ENCODE measurements at regions not wholly inside any gene's neighbourhood (a gene's known extent, or its start where the extent isn't known, plus 50 kb on each side); places are given as distances from the start of the nearest gene placed in this dataset.
"Not testable (repeated sequence)": the region's sequence is repeated elsewhere in the genome, so short reads cannot be mapped to it uniquely, and the experiment has no call there.

DNA sequence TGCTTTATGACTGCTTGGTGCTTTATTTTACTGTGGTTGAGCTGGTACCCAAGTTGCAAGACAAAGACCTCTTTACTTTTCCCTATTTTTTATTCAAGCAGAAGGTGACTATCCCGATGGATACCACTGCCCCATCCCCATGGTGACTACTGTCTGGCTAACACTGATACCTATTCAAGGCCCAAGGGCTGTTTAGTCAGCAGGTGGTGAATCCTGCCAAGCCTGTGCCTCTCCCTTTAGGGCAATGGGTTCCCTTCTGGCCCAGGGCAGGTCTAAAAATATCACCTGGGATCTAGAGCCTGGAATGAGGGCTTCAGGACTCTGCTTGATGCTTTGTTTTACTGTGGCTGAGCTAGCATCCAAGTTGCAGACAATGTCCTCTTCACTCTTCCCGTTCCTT lies 510.0 kb upstream of the GRAMD2B start:
- H3K27me3 ChIP-seq: no peaks in the 10 kb centered on the region
- H3K4me1 ChIP-seq (replicated peaks in 1 of 2): no peaks in the 10 kb centered on the region
- H3K27ac ChIP-seq: no peak overlapping the region
- peaks cover 0 to 3% (median 0%) of the 10 kb centered on the region in 3 donors for H3K9me3 ChIP-seq (replicated peaks in 1 of 3)
- no peak for DNase-seq
- intact Hi-C loops (cut with DNase I): no loop called here
- TF ChIP-seq, protein P1, sequence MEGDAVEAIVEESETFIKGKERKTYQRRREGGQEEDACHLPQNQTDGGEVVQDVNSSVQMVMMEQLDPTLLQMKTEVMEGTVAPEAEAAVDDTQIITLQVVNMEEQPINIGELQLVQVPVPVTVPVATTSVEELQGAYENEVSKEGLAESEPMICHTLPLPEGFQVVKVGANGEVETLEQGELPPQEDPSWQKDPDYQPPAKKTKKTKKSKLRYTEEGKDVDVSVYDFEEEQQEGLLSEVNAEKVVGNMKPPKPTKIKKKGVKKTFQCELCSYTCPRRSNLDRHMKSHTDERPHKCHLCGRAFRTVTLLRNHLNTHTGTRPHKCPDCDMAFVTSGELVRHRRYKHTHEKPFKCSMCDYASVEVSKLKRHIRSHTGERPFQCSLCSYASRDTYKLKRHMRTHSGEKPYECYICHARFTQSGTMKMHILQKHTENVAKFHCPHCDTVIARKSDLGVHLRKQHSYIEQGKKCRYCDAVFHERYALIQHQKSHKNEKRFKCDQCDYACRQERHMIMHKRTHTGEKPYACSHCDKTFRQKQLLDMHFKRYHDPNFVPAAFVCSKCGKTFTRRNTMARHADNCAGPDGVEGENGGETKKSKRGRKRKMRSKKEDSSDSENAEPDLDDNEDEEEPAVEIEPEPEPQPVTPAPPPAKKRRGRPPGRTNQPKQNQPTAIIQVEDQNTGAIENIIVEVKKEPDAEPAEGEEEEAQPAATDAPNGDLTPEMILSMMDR (IDR thresholded peaks at IDR 0.05): no peak
- no peak for TF ChIP-seq POLR2A (IDR thresholded peaks at IDR 0.05)
- WGBS, 4 donors: 79 to 93% (median 92%) methylated on average over 2 of the region's 2 CpGs
- no peaks in the 10 kb centered on the region for H3K36me3 ChIP-seq (replicated peaks in 1 of 2)
- no peak overlapping the region for H3K4me3 ChIP-seq

DNA sequence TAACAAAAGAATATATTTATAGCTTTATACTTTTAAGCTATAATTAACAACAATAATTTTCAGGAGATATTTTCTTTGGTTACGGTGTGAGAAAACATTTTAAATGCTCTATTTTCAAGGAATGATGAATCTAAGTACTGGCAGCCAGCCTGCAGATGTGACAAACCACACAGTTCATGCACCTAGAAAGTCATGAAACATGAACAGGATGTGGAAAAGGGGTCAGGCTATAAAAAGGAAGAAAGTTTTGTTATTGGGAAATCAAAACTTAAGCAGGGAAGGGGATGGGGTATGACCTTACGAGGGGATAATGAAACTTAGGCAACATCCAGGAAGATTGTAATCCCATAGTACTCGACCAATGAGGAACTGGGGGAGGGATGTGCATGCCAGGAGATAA lies 508.7 kb upstream of the GRAMD2B start:
- Histone ChIP-seq H3K4me3 (no peak overlapping the region), H3K4me1 (replicated peaks in 1 of 2) (no peaks in the 10 kb centered on the region), H3K36me3 (replicated peaks in 1 of 2) (no peaks in the 10 kb centered on the region), H3K9me3 (replicated peaks in 1 of 3) (no peaks in the 10 kb centered on the region), H3K27me3 (no peaks in the 10 kb centered on the region), H3K27ac (no peak overlapping the region)
- TF ChIP-seq, protein P1 (IDR thresholded peaks at IDR 0.05): no peak
- TF ChIP-seq POLR2A (IDR thresholded peaks at IDR 0.05): no peak
- WGBS, 4 donors: 59 to 81% (median 68%) methylated on average over 3 of the region's 3 CpGs
- intact Hi-C loops (cut with DNase I): no loop called here
- DNase-seq: no peak

DNA sequence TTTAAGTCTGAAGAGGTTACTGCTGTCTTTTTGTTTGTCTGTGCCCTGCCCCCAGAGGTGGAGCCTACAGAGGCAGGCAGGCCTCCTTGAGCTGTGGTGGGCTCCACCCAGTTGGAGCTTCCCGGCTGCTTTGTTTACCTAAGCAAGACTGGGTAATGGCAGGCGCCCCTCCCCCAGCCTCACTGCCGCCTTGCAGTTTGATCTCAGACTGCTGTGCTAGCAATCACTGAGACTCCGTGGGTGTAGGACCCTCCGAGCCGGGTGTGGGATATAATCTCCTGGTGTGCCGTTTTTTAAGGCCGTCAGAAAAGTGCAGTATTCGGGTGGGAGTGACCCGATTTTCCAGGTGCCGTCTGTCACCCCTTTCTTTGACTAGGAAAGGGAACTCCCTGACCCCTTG lies 499.3 kb upstream of the GRAMD2B start:
- H3K9me3 ChIP-seq (replicated peaks in 1 of 3); H3K4me1 ChIP-seq (replicated peaks in 1 of 2); H3K36me3 ChIP-seq (replicated peaks in 1 of 2); H3K27me3 ChIP-seq; H3K27ac ChIP-seq; H3K4me3 ChIP-seq; intact Hi-C loops (cut with DNase I); DNase-seq: not testable (repeated sequence)
- 72 to 91% (median 87%) methylated on average over 10 to 11 of the region's 11 CpGs; no CpG with 5 or more reads in 1 of the 4 donors for WGBS, 4 donors

DNA sequence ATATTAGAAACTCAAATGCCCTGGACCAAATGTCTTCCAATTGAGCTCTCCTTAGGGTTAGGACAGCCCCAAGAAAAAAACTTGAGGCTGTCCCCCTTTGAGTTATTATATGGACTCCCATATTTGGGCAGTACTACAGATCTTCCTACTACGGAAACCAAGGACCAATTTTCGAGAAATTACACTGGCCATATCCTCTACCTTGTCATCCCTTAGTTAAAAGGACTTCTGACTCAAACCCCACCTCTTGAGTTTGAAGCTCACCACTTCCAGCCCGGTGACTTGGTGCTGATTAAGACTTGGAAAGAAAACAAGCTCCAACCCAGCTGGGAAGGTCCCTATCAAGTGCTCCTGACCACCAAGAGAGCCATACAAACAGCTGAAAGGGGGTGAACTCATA lies 497.0 kb upstream of the GRAMD2B start:
- TF ChIP-seq, protein P1 (IDR thresholded peaks at IDR 0.05): no peak
- TF ChIP-seq POLR2A (IDR thresholded peaks at IDR 0.05): no peak
- 65 to 78% (median 70%) methylated on average over 3 of the region's 3 CpGs for WGBS, 4 donors
- DNase-seq: no peak
- H3K27ac ChIP-seq: no peak overlapping the region
- intact Hi-C loops (cut with DNase I): no loop called here
- H3K4me1 ChIP-seq (replicated peaks in 1 of 2): no peaks in the 10 kb centered on the region
- no peaks in the 10 kb centered on the region for H3K27me3 ChIP-seq
- peaks cover 0 to 6% (median 0%) of the 10 kb centered on the region in 3 donors for H3K9me3 ChIP-seq (replicated peaks in 1 of 3)
- H3K4me3 ChIP-seq: no peak overlapping the region
- no peaks in the 10 kb centered on the region for H3K36me3 ChIP-seq (replicated peaks in 1 of 2)

DNA sequence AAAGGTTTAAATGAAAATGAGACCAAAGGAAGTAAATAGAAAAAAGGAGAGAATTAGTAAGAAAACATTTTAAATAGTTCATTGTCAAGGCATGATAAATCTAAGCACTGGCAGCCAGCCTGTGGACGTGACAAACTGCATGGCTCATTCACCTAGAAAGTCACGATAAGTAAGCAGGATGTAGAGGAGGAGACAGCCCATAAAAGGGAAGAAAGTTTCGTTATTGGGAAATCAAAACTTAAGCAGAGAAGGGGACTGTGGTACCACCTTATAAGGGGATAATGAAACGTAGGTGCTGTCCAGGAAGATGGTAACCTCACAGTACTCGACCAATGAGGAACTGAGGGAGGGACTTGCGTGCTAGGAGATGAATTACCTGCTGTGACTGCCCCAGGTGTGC lies 494.5 kb upstream of the GRAMD2B start:
- TF ChIP-seq POLR2A (IDR thresholded peaks at IDR 0.05): no peak
- TF ChIP-seq, protein P1 (IDR thresholded peaks at IDR 0.05): no peak
- no peaks in the 10 kb centered on the region for H3K36me3 ChIP-seq (replicated peaks in 1 of 2)
- no peak overlapping the region for H3K27ac ChIP-seq
- 61 to 73% (median 68%) methylated on average over 6 of the region's 6 CpGs for WGBS, 4 donors
- intact Hi-C loops (cut with DNase I): no loop called here
- no peak overlapping the region for H3K4me3 ChIP-seq
- peaks cover 0 to 8% (median 0%) of the 10 kb centered on the region in 3 donors for H3K9me3 ChIP-seq (replicated peaks in 1 of 3)
- H3K27me3 ChIP-seq: no peaks in the 10 kb centered on the region
- DNase-seq: no peak
- no peaks in the 10 kb centered on the region for H3K4me1 ChIP-seq (replicated peaks in 1 of 2)
